ENCODE measurements at regions not wholly inside any gene's neighbourhood (a gene's known extent, or its start where the extent isn't known, plus 50 kb on each side); places are given as distances from the start of the nearest gene placed in this dataset.

DNA sequence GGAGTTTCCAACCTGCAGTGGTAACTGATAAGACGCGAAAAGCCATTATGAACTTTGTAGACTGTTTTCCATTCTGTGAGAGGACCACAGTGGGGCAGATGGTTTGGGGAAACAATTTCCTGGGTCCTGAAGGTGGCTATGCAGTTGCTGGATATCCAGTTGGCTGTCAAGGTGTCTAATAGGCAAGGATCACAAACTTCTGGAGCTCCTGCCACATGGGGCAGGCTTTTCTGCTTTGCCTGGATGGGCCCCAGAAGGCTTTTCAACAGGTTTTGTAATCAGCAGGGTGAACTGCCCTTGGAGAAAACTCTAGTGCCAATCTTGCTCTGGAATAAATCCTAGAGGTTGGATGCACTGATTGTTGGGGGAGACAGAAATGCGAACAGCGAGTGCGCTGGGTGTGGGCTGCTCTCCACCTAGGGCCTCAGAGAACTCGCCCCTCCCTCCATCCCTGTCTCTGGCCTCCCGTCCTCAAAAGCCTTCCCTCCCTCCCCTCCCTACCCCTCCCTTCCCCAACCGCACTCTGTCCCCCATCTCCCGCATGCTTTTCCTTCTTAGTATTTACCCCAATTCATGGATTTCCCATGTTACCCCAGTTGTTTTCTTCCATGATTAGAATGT is 210.3 kb upstream of the USP24 start:
- DNase-seq (ENCODE audit: insufficient read length, low spot score) (no peak), FAIRE-seq (no peak)

DNA sequence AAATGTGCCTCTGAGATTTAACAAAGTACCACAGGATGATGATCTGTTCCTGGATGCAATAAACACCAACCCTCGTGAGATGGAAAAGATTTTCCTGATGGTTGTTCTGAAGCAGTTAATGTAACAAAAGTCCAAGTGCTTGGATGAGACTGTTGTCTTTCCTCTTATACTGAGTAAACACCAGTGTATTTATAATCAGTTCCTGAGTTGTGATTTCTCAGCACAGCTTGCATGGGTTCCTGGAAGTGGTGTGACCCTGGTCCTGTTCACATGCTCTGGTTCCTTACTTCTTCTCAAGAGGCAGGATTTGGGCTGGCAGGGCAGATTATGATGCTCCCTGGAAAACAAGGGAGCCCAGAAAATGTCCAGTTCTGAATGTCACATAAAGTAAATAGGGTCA is 208.2 kb upstream of the USP24 start:
- FAIRE-seq: no peak
- no peak for DNase-seq (ENCODE audit: insufficient read length, low spot score)

DNA sequence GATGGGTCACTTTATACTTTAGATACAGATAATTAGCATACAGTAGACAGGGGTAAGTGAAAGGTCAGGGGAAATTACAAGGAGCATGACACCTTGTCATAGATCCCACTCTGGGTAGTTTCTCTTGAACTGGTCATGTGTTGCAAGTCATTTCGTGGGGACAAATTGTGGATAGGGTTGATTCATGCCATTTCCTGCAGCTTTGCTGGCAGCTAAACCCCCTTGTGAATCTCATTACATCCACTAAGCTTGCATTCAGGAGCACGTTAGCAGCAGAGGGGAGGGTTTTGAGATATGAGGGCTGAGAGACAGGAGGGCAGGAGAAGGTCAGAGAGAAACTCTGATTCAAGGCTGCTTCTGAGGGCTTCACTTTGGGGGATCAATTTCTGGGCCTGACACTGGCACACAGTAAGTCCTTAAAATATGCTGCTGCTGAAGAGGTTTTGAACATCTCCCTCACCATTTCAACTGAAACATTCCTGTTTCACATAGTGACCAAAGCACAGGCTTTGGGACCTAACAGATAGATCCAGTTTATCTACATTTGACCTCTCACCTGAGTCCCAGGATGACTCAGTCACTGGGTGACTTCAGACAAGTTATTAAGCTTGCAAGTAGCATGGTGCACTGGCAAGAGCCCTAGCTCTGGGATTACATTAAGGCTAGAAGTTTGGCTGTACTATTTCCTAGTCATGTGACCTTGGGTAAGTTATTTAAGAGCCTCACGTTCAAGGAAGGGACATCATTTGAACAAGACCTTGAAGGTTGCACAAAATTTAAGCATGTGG is 206.0 kb upstream of the USP24 start:
- FAIRE-seq (no peak), DNase-seq (ENCODE audit: insufficient read length, low spot score) (no peak)

DNA sequence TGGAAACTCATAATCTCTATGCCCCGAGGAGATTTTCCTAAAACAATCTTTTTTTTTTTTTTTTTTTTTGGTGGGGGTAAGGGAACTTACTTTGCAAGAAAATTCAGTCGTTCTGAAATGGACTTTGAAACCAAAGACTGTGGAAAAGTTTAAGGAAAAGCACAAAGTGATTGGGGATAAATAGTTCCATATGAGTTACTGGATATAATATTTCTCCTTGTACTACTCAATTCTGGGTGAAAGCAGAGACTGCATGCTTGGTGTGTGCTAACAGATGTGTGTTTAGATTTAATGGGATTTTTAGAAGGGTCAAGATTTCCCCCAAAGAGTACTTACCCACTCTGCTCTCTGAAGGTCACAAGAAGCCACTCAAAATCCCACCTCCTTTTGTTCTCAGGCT is 204.9 kb upstream of the USP24 start:
- FAIRE-seq (no peak), DNase-seq (ENCODE audit: insufficient read length, low spot score) (no peak)

DNA sequence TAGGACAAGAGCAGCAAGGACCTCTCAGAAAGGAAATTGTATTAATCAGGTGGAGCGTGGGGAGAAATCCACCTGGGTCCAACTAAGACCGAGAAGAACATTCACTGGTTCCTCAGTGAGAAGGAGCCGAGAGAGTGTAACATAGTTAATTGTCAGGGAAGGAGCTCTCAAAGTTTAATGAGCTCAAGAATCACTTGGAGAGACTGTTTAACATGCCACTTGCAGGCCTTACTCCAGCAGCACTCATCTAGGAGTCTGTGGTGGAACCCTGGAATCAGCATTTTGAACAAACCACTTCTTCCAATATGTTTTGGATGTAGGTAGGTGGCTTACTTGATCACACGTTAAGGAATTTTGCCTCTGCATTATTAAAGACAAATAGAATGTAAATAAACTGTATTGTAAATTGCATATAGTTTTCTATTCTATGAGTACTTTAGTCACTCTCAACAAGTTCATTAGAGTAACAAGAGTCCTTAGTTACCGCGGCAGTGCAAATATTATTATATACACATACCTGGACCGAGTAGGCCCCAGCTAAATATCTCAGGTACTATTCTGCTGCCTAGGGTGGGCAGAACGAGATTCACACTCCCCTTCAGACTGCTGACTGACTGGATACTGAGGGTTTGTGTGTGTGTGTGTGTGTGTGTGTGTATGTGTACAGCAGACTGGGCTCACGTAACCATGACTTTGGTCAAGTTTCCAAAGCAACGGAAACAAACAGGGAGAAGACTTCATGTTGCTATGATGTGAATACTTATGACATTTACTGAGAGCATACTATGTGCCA is 203.2 kb upstream of the USP24 start:
- FAIRE-seq (no peak), DNase-seq (ENCODE audit: insufficient read length, low spot score) (no peak)

DNA sequence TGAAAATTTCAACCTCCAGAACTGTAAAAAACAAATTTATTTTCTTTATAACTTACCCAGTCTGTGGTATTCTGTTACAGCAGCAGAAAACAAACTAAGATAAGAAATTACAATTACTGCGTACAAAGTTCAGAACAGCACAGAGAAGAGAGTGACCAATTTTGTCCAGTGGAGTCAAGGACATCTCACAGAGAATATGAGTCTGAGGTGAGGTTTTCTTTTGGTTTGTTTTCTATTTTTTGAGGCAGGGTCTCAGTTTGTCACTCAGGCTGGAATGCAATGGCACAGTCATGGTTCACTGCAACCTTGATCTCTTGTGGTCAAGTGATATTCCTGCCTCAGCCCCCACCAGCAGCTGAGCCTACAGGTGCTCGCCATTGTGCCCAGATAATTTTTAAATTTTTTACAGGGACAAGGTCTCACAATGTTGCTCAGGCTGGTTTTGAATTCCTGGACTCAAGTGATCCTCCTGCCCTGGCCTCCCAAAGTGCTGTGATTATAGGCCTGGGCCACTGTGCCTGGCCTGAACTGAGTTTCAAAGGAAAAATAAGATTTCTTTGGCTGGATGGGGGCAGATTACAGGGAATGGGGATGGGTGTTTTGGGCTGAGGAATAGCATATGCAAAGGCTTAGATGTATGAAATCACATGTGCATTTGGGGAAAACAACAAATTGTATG is 201.1 kb upstream of the USP24 start:
- FAIRE-seq (no peak), DNase-seq (ENCODE audit: insufficient read length, low spot score) (no peak)

DNA sequence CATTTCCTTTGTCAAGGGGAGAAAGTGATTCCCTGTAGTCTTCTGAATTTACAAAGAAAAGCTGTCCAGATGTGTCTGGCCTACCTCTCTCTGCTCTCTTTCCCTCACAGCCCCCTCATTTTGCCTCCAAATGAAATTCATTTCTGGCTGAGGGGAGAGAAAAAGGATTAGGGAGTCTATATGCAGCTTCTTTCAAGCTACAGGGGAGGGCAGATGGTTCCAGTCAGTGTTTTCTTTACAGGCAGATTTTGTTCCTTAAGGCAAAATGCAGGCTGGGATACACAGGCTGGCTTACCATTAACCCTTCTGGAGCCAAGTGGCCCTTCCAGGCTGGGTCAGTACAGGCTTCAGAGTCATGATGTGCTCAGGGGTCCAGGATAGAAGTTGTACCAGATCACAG is 198.1 kb upstream of the USP24 start:
- DNase-seq (ENCODE audit: insufficient read length, low spot score) (no peak), FAIRE-seq (no peak)

DNA sequence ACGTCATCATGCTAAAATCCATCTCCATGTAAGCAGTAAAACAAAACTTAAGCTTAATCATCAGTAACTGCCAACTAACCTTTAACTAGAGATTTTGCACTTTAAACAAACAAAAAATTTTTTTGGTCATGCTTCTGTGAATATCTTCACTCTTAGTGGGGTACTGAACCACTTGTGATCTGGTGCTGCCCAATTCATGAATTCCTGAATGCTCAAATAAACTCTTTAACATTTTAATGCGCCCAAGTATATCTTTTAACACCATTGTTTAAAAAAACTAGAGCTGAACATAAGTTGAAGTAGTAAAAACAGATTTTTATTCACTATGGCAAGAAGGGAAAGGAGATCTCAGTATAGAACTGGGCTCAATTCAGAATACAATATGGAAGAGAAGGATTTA is 196.9 kb upstream of the USP24 start:
- no peak for FAIRE-seq
- no peak for DNase-seq (ENCODE audit: insufficient read length, low spot score)

DNA sequence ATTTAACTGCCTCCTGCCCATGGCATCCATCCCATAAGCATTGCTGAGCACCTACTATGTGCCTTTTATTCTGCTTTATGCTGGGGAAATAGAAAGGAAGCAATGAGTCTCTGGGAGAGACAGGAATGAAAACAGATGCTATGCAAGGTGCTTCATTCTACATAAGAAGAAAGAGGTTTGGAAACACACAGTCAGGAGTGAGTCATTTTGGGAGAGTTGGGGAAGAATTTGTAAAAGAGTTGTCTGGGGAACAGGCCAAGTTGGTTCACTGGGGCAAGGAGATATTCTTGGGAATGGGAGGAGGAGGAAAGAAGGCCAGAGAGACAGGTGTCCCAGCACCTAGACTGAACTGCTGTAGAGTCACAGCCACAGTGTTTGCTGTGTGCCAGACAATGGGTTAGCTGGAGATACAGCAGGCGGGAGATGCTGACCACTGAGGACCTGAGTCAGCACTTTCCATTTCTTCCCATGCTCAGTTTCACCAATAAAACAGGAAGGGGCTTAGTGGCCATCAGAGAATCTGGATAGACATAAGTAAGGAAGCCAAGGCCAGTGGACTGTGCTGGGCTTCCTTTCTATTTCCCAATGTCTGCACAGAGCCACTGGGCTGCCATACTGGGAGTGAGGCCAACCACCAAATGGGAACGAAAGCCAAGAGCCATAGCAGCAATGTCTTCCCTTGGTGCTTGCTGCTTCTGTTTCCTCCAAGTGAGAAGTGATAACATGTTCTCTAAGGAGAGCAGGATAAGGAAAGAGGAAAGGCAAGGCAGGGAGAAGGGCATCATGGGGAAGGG is 187.7 kb upstream of the USP24 start:
- FAIRE-seq (no peak), DNase-seq (ENCODE audit: insufficient read length, low spot score) (no peak)

DNA sequence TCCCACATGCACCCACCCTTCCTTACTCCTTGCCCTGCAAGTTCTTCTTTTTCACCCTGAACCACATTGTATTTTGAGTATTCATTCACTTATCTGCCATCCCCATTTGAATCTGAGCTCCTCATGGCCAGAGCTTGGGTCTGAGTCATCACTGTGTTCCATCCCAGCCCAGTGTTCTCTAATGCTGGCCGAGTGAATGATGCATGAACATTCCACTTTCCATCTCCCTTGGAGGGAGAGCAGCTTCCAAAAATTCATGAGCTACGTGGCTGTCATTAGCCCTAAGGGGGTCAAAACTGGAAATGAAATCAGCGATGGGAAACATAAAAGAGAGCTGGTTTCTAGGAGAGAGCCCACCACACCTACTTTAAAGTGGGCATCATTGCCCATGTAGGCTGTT is 187.0 kb upstream of the USP24 start:
- no peak for FAIRE-seq
- DNase-seq (ENCODE audit: insufficient read length, low spot score): no peak

DNA sequence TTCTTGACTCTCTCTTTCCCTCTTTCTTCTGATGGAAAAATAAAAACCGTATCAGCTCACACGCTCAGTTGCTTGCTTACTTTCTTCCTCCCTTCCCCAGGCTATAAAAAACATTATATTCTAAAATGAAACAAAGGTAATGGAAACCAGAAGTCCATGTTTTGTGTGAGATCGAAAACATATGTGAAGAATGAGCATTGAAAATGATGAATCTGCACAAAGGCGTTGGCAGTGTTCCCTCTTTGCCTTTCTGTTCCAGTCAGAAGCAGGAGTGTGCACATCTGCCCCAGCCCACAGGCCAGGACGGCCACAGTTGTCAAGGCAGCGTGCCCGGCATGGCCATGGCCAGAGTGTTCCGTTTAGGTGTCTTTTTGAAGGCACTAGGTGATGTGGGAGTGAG is 185.3 kb upstream of the USP24 start:
- no peak for DNase-seq (ENCODE audit: insufficient read length, low spot score)

DNA sequence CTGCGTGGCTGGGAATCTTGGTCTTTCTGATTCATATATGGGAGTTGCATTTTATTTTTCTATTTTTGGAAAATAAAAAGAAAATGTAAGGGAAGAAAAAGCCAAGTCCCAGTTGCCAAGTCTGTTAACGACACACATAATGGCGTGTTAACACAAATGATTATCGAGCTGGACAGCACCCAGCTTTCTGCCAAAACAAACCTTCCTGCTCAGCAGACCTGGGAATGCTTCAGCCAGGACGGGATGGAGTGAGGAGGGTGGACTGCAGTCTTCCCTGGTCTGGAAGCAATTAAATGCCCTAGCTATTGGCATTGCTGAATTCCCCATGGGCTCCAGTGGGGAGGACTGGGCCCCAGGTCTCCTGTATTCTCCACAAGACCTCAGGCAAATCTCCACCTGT is 184.2 kb upstream of the USP24 start:
- FAIRE-seq (no peak), DNase-seq (ENCODE audit: insufficient read length, low spot score) (no peak)

More for the DNA sequence above, 185.3 kb upstream of the USP24 start:
- no peak for FAIRE-seq

DNA sequence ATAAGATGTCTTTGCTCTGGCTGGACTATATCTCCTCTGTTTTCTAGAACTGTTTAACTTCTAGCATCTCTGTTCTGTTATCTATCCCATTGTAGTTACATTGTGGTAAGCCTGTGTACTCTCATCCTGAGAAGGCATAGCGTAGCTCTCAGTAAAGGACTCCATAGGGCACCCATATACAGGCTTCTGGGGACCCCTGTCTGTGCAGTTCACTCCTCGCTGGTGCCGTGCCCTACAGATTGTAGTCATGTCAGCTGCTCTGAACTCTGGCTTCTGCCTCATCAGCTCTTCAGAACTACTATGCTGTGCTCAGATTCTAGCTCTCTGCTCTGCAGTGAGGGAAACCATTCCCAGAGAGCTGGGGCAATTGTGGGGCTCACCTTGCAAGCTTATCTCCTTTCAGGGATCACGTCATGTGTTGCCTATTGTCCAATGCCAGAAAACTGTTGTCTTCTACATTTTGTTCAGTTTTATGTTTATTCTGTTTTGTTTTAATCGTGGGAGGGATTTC is 181.3 kb upstream of the USP24 start:
- FAIRE-seq (no peak), DNase-seq (ENCODE audit: insufficient read length, low spot score) (no peak)

DNA sequence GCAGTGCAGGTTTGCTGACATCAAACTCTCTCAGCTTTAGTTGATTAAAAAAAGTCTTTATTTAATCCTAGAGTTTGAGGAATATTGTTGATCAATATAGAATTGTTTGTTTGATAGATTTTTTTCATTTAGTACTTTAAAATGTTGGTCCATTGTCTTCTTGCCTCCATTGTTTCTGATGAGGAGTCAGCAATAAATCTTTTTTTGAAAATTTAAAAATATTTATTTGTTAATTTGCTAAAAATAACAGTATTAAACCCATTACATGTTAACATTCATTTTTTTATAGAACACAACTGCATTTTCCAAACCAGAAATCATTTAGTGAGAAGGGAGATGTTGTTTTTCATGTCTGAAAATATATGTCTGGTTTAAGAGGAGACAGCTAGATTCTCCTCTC is 173.8 kb upstream of the USP24 start:
- FAIRE-seq (no peak), DNase-seq (ENCODE audit: insufficient read length, low spot score) (no peak)

DNA sequence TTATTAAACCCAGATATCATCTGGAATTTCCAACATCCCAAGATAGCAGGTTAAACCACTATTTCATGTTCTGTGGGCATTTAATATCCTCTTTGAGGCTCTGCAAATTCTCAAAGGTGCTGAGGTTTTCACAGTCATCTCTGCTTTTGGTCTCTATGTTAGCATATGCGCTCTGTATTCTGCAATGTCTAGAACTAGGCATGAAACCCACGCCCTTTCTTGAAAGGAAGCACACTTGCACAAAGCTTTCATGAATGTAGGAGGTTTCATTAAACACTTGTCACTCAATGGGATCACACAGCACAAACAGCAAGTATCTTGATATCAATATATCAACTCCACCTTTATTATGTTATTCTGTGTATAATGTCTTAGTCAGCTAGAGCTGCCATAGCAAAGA is 172.0 kb upstream of the USP24 start:
- FAIRE-seq: no peak

DNA sequence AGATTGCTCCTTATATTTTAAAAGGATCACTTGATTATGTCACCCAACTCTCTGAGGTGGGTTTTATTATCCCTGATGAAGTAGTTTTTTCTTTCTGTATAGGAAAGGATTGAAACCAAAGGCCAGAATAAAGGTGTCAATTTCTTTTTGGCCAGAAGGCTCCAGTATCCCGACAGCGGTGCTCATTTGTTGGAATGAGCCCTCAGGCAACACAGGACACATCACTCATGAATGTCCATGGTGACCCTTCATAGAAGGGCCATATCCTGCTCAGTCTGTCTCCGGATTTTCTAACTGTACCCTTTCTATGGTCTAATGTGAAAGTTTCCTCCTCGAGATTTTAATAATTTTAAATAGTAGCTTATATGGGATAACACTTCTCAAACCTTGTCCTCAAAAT is 171.3 kb upstream of the USP24 start:
- DNase-seq (ENCODE audit: insufficient read length, low spot score): no peak
- no peak for FAIRE-seq

More for the DNA sequence above, 172.0 kb upstream of the USP24 start:
- no peak for DNase-seq (ENCODE audit: insufficient read length, low spot score)

DNA sequence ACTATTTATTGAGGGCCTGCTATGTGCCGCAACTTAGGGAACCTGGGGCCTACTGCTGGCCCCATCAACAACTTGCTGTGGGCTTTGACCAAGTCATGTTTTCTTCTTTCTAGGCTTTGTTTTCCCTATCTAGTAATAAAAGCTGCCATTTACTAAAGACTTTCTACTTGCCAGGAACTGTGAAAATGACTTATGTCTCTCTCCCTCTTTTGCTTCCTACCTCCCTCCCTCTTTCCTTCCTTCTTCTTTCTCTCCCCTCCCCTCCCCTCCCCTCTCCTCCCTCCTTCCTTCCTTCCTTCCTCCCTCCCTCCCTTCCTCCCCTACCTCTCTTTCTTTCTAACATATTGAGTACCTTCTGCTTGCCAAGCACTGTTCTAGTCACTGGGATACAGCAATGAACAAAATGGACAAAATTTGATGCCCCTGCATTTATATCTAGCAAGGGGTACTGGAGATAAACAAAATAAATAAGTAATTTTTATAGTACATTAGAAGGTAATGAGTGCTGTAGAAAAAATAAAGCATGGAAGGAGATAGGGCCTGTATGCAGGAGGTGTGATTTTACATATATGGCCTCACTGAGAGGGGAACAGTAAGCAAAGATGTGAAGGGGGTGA is 170.3 kb upstream of the USP24 start:
- DNase-seq (ENCODE audit: insufficient read length, low spot score) (no peak), FAIRE-seq (no peak)

DNA sequence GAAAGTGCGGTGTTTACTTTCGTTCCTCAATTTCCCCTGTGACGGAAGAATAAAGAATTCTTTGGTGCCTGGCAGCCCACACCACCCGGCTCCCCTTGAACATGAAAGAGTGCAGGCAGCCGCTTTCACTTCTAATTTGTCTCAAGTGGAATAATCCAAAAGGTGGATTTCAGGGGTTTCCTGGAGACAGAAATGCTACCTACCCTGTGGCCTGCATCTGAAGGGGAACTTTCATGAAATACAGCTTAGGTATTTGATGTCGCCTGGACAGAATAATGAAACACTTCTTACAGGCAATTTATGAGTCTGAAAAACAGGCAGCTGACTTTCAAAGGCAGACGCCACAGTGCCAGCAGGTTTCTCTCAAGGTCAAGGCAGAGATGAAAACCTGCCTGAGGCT is 169.5 kb upstream of the USP24 start:
- no peak for DNase-seq (ENCODE audit: insufficient read length, low spot score)
- no peak for FAIRE-seq

DNA sequence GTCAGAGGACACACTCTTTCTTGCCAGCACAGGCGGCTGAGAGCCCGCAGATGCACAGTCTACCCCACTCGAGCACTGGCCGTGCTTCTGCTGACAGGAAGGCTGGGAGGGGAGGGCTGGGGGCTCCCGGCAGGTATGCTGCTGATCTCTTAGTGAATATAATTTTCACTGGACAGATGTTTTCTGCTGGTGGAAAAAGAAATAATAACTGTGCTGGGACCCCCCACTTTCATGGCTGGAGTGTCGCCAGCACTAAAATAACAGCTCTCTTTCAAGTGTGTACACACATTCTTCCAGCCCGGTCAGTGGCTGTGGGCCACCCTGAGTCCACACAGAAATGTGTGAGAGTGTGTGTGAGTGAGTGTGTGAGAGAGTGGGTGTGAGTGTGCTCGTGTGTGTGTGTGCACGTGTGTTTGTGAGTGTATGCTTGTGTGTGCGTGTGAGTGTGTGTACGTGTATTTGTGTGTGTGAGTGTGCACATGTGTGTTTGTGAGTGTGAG is 167.7 kb upstream of the USP24 start:
- no peak for DNase-seq (ENCODE audit: insufficient read length, low spot score)
- FAIRE-seq: no peak

DNA sequence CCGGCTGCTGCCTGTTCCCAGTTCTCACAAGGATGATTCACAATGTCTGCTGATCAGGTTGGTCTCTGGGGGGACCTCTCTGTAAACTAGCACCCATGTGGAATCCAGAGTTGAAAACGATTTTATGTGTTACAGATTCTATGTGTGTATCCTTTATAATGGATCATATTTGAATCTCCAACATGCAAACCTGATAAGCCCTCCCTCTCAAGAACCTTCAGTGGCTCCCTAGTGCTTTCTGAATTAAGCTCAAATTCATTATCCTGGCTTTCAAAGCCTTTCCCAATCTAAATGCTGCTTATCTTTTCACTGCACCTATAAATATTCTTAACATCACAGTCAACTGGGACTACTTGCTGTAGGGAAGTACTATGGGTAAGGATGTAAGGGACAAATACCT is 166.8 kb upstream of the USP24 start:
- no peak for DNase-seq (ENCODE audit: insufficient read length, low spot score)
- FAIRE-seq: no peak
